ENCODE measurements at regions not wholly inside any gene's neighbourhood (a gene's known extent, or its start where the extent isn't known, plus 50 kb on each side); places are given as distances from the start of the nearest gene placed in this dataset.

DNA sequence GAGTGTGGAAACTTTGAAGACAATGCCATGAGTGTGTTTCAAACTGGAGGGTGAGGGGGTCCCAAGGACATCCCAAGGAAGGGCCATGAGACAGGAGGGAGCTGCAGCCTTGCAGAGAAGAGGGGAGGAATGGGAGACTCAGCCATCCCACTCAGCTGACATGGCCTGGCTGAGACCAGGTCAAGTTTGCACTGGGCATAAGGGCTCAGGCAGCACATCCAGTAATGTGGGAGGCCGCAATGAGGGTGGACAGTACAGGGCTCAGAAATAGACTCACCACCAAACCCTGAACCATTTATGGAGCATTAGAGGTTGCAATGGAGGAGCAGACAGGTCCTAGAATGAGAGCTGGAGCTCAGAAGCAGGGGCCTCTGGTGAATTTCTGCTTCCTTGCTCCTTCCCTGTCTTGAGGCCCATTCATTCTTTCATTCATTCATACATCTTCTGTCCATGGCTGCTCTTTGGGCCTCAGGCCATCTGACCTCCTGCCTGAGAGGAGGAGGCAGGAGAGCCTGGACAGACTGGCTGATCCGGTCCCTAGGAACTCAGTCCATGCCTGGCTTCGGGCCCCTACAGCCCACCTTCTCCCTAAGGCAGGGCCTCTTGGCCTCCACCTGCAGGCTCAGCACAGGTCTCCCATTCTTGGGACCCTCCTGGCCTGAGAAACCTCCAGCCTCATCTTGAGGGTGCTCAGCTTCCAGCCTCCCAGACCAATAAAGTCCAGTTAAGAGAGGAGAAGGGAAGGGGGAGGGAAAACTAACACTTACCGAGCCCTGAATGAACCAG is 70.5 kb upstream of the CDH5 start:
- no peak for TF ChIP-seq CTCF (IDR thresholded peaks at IDR 0.05; ENCODE audit: control insufficient read depth, insufficient read depth, low read depth, low read length, missing control alignments)
- no peak for DNase-seq (ENCODE audit: low read depth)
- no peak overlapping the region for H3K4me3 ChIP-seq (ENCODE audit: control insufficient read depth, low read depth, low read length)

DNA sequence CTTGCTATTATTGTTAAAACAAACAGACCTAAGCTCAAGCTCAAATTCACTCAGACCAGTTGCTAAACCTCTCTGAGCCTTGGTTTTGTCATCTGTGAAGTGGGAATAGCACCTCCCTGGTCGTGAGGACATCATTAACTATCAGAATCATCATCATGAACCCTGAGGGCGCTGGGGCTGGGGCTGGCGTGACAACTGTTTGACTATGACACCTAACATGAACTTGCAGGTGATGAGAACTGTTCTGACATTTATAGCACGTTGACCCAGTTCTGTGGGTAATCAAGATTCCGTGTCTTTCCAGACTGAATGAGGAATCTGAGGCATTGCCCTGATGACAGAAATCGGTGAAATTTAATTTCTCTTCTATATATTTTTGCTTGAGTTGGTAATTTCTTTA is 71.3 kb upstream of the CDH5 start:
- DNase-seq (ENCODE audit: low read depth): no peak
- no peak for TF ChIP-seq CTCF (IDR thresholded peaks at IDR 0.05; ENCODE audit: control insufficient read depth, insufficient read depth, low read depth, low read length, missing control alignments)
- no peak overlapping the region for H3K4me3 ChIP-seq (ENCODE audit: control insufficient read depth, low read depth, low read length)

DNA sequence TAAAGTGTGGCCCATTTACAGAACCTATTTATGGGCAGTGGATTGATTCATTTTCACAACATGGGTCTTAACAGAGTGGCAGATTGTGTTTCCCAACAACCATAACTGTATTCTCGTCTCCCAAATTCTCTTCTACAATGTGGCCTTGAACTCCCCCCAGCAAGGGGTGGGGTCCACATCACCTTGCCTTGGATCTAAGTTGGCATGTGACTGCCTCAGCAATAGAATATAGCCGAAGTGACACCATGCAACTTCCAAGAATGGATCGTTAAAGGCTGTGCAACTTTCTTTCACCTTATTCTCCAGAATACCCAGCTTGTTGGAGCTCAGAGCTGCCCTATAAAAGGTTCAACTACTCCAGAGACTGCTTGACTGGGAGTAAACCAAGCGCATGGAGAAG is 72.0 kb upstream of the CDH5 start:
- no peak for DNase-seq (ENCODE audit: low read depth)
- TF ChIP-seq CTCF (IDR thresholded peaks at IDR 0.05; ENCODE audit: control insufficient read depth, insufficient read depth, low read depth, low read length, missing control alignments): no peak

DNA sequence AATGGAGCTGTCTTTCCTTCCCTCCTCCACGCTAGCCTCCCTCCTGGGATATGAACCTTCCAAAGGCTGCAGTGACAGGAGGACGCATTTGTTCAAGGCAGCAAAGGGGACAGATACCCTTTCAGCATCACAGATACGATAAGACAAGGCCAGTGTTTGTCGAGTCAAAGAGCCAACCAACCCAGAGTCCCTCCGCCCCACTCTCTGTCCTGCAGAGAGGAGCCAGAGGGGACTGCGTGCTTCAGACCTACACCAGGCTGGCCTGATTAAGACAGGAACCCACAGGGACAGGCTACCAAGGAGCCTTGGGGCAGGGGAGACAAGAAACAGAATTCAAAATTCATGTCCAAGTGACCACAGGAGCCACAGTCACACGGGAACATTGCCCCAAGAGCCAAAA is 72.6 kb upstream of the CDH5 start:
- DNase-seq (ENCODE audit: low read depth): no peak
- no peak for TF ChIP-seq CTCF (IDR thresholded peaks at IDR 0.05; ENCODE audit: control insufficient read depth, insufficient read depth, low read depth, low read length, missing control alignments)
- no peak overlapping the region for H3K4me3 ChIP-seq (ENCODE audit: control insufficient read depth, low read depth, low read length)

More for the DNA sequence above, 72.0 kb upstream of the CDH5 start:
- no peak overlapping the region for H3K4me3 ChIP-seq (ENCODE audit: control insufficient read depth, low read depth, low read length)

DNA sequence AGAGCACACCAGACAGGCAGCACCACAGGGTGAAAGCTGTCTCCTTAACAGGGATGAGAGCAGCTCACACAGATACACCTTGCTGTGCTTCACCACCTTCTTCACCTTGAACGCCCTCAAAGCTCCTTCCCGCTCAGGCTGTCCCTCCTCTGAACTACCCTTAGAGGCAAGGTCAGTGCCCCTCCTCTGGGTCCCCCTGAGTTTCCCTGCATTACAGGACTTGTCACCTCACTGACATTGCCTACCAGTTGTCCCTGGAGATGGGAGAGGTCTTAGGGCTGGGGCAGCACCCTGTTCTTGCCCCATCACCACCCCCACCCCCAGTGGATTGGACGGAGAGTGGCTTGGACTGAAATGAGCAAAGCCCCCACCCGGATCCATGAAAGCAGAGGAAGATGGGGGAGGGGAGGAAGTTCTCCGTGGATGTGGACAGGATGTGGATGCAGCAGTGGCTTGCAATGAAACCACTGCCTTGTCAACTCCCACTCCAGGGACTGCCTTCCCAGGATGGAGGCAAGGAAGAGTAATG is 73.2 kb upstream of the CDH5 start:
- TF ChIP-seq CTCF (IDR thresholded peaks at IDR 0.05; ENCODE audit: control insufficient read depth, insufficient read depth, low read depth, low read length, missing control alignments): no peak
- no peak overlapping the region for H3K4me3 ChIP-seq (ENCODE audit: control insufficient read depth, low read depth, low read length)
- DNase-seq (ENCODE audit: low read depth): no peak

- TF ChIP-seq CTCF (IDR thresholded peaks at IDR 0.05; ENCODE audit: control insufficient read depth, insufficient read depth, low read depth, low read length, missing control alignments): no peak
- no peak for DNase-seq (ENCODE audit: low read depth)
- no peak overlapping the region for H3K4me3 ChIP-seq (ENCODE audit: control insufficient read depth, low read depth, low read length)
These were observed 74.1 kb upstream of the CDH5 start for GRCh38 chr16:66292241-66292935.

Data from AG09309 (cell line).